Esophagus (tissue), 2 donors: ENCODE measurements at regions not wholly inside any gene's neighbourhood (a gene's known extent, or its start where the extent isn't known, plus 50 kb on each side); places are given as distances from the start of the nearest gene placed in this dataset.

Experiments
- H3K27ac ChIP-seq, 2 donors: one replicate each; pipeline ENCODE4 v1.5.1; 2013; ENCODE audit warnings: low read depth in 2 of 2, mild to moderate bottlenecking in 2 of 2, inconsistent platforms in 1 of 2, low read length in 1 of 2, moderate library complexity in 1 of 2
- H3K27me3 ChIP-seq, 2 donors: one replicate each; pipeline ENCODE4 v1.6.1; 2013; ENCODE audit warnings: low read length in 2 of 2, control low read depth in 1 of 2, mild to moderate bottlenecking in 1 of 2; ENCODE audit not compliant: insufficient read depth in 2 of 2, control insufficient read depth in 1 of 2
- H3K36me3 ChIP-seq, 2 donors: one replicate each; pipeline ENCODE4 v1.6.1; 2013; ENCODE audit warnings: low read length in 1 of 2; ENCODE audit not compliant: control insufficient read depth in 2 of 2, insufficient read depth in 2 of 2
- H3K4me1 ChIP-seq, 2 donors: one replicate each; pipeline ENCODE4 v1.6.1; 2013; ENCODE audit warnings: low read length in 1 of 2; ENCODE audit not compliant: control insufficient read depth in 2 of 2, insufficient read depth in 2 of 2
- H3K4me3 ChIP-seq, 2 donors: one replicate each; pipeline ENCODE4 v1.5.1; 2013; ENCODE audit warnings: low read length in 2 of 2, mild to moderate bottlenecking in 2 of 2, low read depth in 1 of 2, moderate library complexity in 1 of 2
- H3K9me3 ChIP-seq, 2 donors: one replicate each; pipeline ENCODE4 v1.6.1; 2013; ENCODE audit warnings: mild to moderate bottlenecking in 2 of 2, low read depth in 1 of 2, low read length in 1 of 2, moderate library complexity in 1 of 2; ENCODE audit not compliant: control insufficient read depth in 2 of 2, insufficient read depth in 1 of 2
- WGBS, 2 donors: extraction: QIAGEN DNeasy Blood & Tissue Kit; methylation state at CpG; one replicate each; pipeline ENCODE4 v1.1.7; 2013; 5-methylcytosine and 5-hydroxymethylcytosine counted together
- donor health status: healthy with polysubstance abuse.
- donor health status: Bipolar disorder and iron deficiency.

DNA sequence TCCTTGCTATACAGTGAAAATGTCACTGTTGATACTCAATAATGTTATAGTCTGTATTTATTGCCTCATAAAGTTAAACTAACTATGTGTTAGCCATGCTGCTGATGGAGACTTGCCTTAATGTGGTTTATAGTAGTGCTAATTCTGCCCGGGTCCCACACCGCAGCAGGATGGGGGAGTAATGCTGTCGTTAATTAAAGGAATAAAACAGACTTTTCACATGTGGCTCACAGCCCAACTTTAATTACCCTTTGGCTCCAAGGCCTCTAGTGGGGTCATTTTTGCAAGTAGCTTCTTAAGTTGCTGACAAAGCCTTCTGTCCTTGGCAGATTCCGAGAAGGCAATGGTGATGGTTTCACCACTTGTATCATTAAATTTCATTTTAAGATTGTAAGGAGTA lies 634.3 kb downstream of the TBC1D32 start:
- Histone ChIP-seq H3K9me3 (no peaks in the 10 kb centered on the region), H3K27ac (no peak overlapping the region), H3K4me1 (no peaks in the 10 kb centered on the region), H3K4me3 (no peak overlapping the region), H3K27me3 (no peaks in the 10 kb centered on the region), H3K36me3 (no peaks in the 10 kb centered on the region)
- WGBS, 2 donors = 77 to 79% methylated on average over 4 of the region's 4 CpGs

- Histone ChIP-seq H3K9me3 (no peaks in the 10 kb centered on the region), H3K4me3 (no peak overlapping the region), H3K4me1 (no peaks in the 10 kb centered on the region), H3K27ac (no peak overlapping the region), H3K27me3 (no peaks in the 10 kb centered on the region), H3K36me3 (no peaks in the 10 kb centered on the region)
- 68 to 81% methylated on average over 3 of the region's 3 CpGs for WGBS, 2 donors
Observed at GRCh38 chr6:120686492-120686891, 647.8 kb downstream of the TBC1D32 start.

DNA sequence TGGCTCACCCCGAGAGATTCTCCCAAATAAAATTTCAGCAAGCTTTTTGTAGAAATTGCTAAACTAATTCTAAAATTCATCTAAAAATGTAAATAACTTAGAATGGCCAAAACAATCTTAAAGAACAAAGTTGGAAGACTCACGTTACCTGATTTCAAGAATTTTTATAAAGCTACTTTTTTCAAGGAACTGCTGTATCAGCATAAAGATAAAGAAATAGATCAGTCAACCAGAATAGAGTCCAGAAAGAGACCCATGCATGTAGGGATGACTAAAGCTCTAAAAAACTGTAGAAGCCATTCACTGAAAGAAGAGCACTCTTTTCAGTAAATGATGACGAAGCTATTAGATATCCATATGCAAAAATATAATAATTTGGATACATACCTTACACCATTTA lies 652.1 kb downstream of the TBC1D32 start:
- H3K27ac ChIP-seq = no peak overlapping the region
- H3K27me3 ChIP-seq = no peaks in the 10 kb centered on the region
- no peaks in the 10 kb centered on the region for H3K4me1 ChIP-seq
- H3K36me3 ChIP-seq = no peaks in the 10 kb centered on the region
- no peaks in the 10 kb centered on the region for H3K9me3 ChIP-seq
- no peak overlapping the region for H3K4me3 ChIP-seq
- WGBS, 2 donors = 82% methylated on average over 3 of the region's 3 CpGs

GRCh38 chr6:120681204-120681603 lies 653.1 kb downstream of the TBC1D32 start:
- Histone ChIP-seq H3K27me3 (no peaks in the 10 kb centered on the region), H3K9me3 (no peaks in the 10 kb centered on the region), H3K4me3 (no peak overlapping the region), H3K4me1 (no peaks in the 10 kb centered on the region), H3K27ac (no peak overlapping the region), H3K36me3 (no peaks in the 10 kb centered on the region)
- WGBS, 2 donors = 43 to 46% methylated on average over 2 of the region's 2 CpGs

DNA sequence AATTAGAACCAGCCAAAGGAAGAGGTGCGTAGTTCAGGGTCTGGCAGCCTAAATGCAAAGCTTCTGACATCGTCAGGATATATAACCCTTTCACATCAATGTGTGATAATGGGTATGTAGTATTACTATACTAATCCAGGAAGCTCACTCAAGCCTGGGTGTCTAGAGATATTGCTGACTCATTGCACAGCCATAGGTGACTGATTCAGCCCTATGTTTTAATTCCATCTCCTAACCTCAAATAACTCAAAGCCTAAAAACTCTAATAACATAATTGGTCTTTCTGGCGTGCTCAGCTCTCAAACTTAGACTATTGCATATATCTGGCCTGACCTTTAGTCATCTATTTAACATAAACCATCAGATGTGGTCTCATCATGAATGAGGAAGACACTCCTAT lies 658.4 kb downstream of the TBC1D32 start:
- H3K4me3 ChIP-seq = no peak overlapping the region
- 70 to 73% methylated on average over 3 of the region's 3 CpGs for WGBS, 2 donors
- H3K4me1 ChIP-seq = no peaks in the 10 kb centered on the region
- H3K9me3 ChIP-seq = no peaks in the 10 kb centered on the region
- no peak overlapping the region for H3K27ac ChIP-seq
- H3K36me3 ChIP-seq = no peaks in the 10 kb centered on the region
- no peaks in the 10 kb centered on the region for H3K27me3 ChIP-seq

DNA sequence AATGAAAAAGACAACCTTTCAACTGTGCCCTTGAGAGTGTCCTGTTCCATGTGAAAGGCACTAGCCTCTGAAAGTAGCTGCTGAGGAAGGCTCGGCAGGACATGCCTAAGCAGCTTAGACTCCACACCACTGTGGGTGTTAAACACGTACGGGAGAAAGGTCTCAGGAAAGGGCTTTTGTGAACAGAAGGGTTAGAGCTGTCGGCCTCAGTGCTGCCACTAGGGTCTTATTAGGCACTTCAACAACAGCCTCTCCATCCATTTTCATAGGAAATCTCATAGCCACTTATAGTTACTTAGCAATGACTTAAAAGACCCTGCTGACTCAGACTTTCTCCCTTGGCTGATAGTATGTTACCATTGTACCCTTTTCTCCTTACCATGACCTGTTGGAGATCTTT lies 662.8 kb downstream of the TBC1D32 start:
- H3K9me3 ChIP-seq = no peaks in the 10 kb centered on the region
- H3K4me3 ChIP-seq = no peak overlapping the region
- H3K36me3 ChIP-seq = no peaks in the 10 kb centered on the region
- H3K27me3 ChIP-seq = no peaks in the 10 kb centered on the region
- WGBS, 2 donors = 46 to 53% methylated on average over 4 of the region's 4 CpGs
- no peak overlapping the region for H3K27ac ChIP-seq
- no peaks in the 10 kb centered on the region for H3K4me1 ChIP-seq

GRCh38 chr6:120652506-120652905 lies 681.8 kb downstream of the TBC1D32 start:
- Histone ChIP-seq H3K4me3 (no peak overlapping the region), H3K4me1 (no peaks in the 10 kb centered on the region), H3K36me3 (no peaks in the 10 kb centered on the region), H3K9me3 (no peaks in the 10 kb centered on the region), H3K27ac (no peak overlapping the region), H3K27me3 (no peaks in the 10 kb centered on the region)
- 62 to 73% methylated on average over 2 of the region's 2 CpGs for WGBS, 2 donors

GRCh38 chr6:120648713-120649112 lies 685.6 kb downstream of the TBC1D32 start:
- Histone ChIP-seq H3K4me1 (no peaks in the 10 kb centered on the region), H3K36me3 (no peaks in the 10 kb centered on the region), H3K9me3 (no peaks in the 10 kb centered on the region), H3K27ac (no peak overlapping the region), H3K27me3 (no peaks in the 10 kb centered on the region), H3K4me3 (no peak overlapping the region)
- WGBS, 2 donors = 14 to 16% methylated on average over 2 of the region's 2 CpGs

DNA sequence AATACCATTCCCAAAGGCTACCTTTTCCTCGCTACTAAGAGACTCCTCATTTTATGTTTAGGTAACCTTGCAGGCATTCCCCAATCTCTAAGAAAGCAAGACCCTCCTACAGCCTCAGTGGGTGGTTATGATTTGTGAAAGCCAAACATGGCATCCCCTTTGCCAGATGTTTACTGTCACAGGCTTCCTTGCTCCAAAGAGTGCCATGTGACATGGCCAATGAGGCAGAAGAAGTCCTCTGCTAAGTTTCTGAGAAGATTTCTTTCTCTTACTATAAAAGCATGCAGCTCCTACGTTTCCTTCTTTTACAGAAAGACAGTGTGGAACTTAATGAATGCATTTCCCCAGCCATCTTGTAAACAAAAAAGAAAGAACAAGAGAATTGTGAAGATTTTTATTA lies 688.2 kb downstream of the TBC1D32 start:
- Histone ChIP-seq H3K27ac (no peak overlapping the region), H3K36me3 (no peaks in the 10 kb centered on the region), H3K4me1 (no peaks in the 10 kb centered on the region), H3K9me3 (no peaks in the 10 kb centered on the region), H3K4me3 (no peak overlapping the region), H3K27me3 (no peaks in the 10 kb centered on the region)
- 17 to 24% methylated on average over 2 of the region's 2 CpGs for WGBS, 2 donors

GRCh38 chr6:120632975-120633374 lies 701.3 kb downstream of the TBC1D32 start:
- Histone ChIP-seq H3K4me1 (no peaks in the 10 kb centered on the region), H3K36me3 (no peaks in the 10 kb centered on the region)
- 29 to 48% methylated on average over 1 of the region's 1 CpG for WGBS, 2 donors

More at GRCh38 chr6:120632975-120633374, 701.3 kb downstream of the TBC1D32 start:
- H3K27ac ChIP-seq = no peak overlapping the region
- no peaks in the 10 kb centered on the region for H3K9me3 ChIP-seq
- no peak overlapping the region for H3K4me3 ChIP-seq
- H3K27me3 ChIP-seq = no peaks in the 10 kb centered on the region
